ENCODE measurements at regions not wholly inside any gene's neighbourhood (a gene's known extent, or its start where the extent isn't known, plus 50 kb on each side); places are given as distances from the start of the nearest gene placed in this dataset.

DNA sequence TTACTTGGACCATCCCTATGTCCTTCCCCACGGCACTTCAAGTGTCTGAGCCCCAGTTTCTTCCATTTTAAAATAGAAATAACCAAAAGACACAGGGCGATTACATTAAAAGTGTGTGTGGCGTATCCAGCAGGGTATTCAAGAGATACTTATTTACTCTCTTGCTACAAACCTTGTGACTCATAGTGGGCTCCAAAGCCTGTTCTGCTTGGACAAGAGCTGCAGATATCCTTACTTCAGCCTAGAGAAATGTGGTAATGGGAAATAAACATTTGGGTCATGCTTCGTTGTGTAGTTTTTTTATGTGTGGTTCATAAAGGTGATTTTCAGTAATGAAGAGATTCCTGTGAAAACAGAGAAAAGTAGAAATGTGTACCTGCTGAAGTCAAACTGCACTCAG lies 288.9 kb upstream of the CDH11 start:
- no peak for TF ChIP-seq SPI1 (IDR thresholded peaks at IDR 0.05; ENCODE audit: low read depth, low read length)
- TF ChIP-seq POLR2A (IDR thresholded peaks at IDR 0.05; ENCODE audit: low read depth, low read length): no peak
- no peak for TF ChIP-seq POLR2AphosphoS5 (IDR thresholded peaks at IDR 0.05; ENCODE audit: low read depth, low read length)
- TF ChIP-seq TAF1 (IDR thresholded peaks at IDR 0.05; ENCODE audit: low read depth, low read length): no peak
- TF ChIP-seq PAX5 (IDR thresholded peaks at IDR 0.05; ENCODE audit: insufficient read depth, low read length, severe bottlenecking): no peak
